NAMALWA (cell line): ENCODE measurements at regions not wholly inside any gene's neighbourhood (a gene's known extent, or its start where the extent isn't known, plus 50 kb on each side); places are given as distances from the start of the nearest gene placed in this dataset.
"Not testable (repeated sequence)": the region's sequence is repeated elsewhere in the genome, so short reads cannot be mapped to it uniquely, and the experiment has no call there.

Experiments
- DNase-seq: peaks from one replicate; pipeline ENCODE4 v3.0.0-alpha.2; 2015; ENCODE audit warnings: low spot score

- no peak for DNase-seq
Measured at GRCh38 chr13:63838366-63839110, 2422.9 kb upstream of the PCDH20 start.

GRCh38 chr13:63837701-63838100 is 2422.1 kb upstream of the PCDH20 start:
- not testable (repeated sequence) for DNase-seq

GRCh38 chr13:63829609-63830008 is 2414.0 kb upstream of the PCDH20 start:
- not testable (repeated sequence) for DNase-seq

GRCh38 chr13:63821785-63822184 is 2406.1 kb upstream of the PCDH20 start:
- DNase-seq, result not testable (repeated sequence)

GRCh38 chr13:63811428-63812004 is 2395.9 kb upstream of the PCDH20 start:
- DNase-seq, result not testable (repeated sequence)

GRCh38 chr13:63791134-63791533 is 2375.5 kb upstream of the PCDH20 start:
- not testable (repeated sequence) for DNase-seq

- DNase-seq, result no peak
Measured at GRCh38 chr13:63774133-63774532, 2358.5 kb upstream of the PCDH20 start.

- no peak for DNase-seq
Measured at GRCh38 chr13:63773476-63773875, 2357.8 kb upstream of the PCDH20 start.

GRCh38 chr13:63757683-63758082 is 2342.0 kb upstream of the PCDH20 start:
- DNase-seq, result not testable (repeated sequence)

- not testable (repeated sequence) for DNase-seq
Measured at GRCh38 chr13:63749857-63750256, 2334.2 kb upstream of the PCDH20 start.

- not testable (repeated sequence) for DNase-seq
Measured at GRCh38 chr13:63741814-63742101, 2326.1 kb upstream of the PCDH20 start.

GRCh38 chr13:63741029-63741813 is 2325.6 kb upstream of the PCDH20 start:
- DNase-seq, result no peak

GRCh38 chr13:63739112-63739735 is 2323.6 kb upstream of the PCDH20 start:
- not testable (repeated sequence) for DNase-seq

- DNase-seq, result no peak
Measured at GRCh38 chr13:63737418-63737817, 2321.8 kb upstream of the PCDH20 start.

- DNase-seq, result no peak
Measured at GRCh38 chr13:63731896-63732295, 2316.2 kb upstream of the PCDH20 start.

GRCh38 chr13:63712159-63712558 is 2296.5 kb upstream of the PCDH20 start:
- DNase-seq, result not testable (repeated sequence)

- no peak for DNase-seq
Measured at GRCh38 chr13:63706751-63707150, 2291.1 kb upstream of the PCDH20 start.

- no peak for DNase-seq
Measured at GRCh38 chr13:63704521-63704920, 2288.9 kb upstream of the PCDH20 start.

GRCh38 chr13:63700350-63700749 is 2284.7 kb upstream of the PCDH20 start:
- no peak for DNase-seq

- no peak for DNase-seq
Measured at GRCh38 chr13:63699948-63700347, 2284.3 kb upstream of the PCDH20 start.

GRCh38 chr13:63696055-63696454 is 2280.4 kb upstream of the PCDH20 start:
- DNase-seq, result no peak

GRCh38 chr13:63693696-63694095 is 2278.0 kb upstream of the PCDH20 start:
- no peak for DNase-seq

GRCh38 chr13:63691474-63691873 is 2275.8 kb upstream of the PCDH20 start:
- no peak for DNase-seq
